Osteocyte (in vitro differentiated cells): ENCODE measurements at regions not wholly inside any gene's neighbourhood (a gene's known extent, or its start where the extent isn't known, plus 50 kb on each side); places are given as distances from the start of the nearest gene placed in this dataset.
"Not testable (repeated sequence)": the region's sequence is repeated elsewhere in the genome, so short reads cannot be mapped to it uniquely, and the experiment has no call there.

Source experiments
- DNase-seq: peaks from one replicate; pipeline ENCODE4 v3.0.0; 2021; ENCODE audit warnings: mixed read lengths; ENCODE audit not compliant: unreplicated experiment; ENCODE audit errors: extremely low spot score
- H3K27ac Mint-ChIP-seq: one replicate; pipeline ENCODE4 v1.8.0; 2021; ENCODE audit warnings: mild to moderate bottlenecking, mixed read lengths; ENCODE audit not compliant: unreplicated experiment
- H3K27me3 Mint-ChIP-seq: one replicate; pipeline ENCODE4 v1.8.0; 2021; ENCODE audit warnings: mixed read lengths; ENCODE audit not compliant: unreplicated experiment
- H3K36me3 Mint-ChIP-seq: one replicate; pipeline ENCODE4 v1.8.0; 2021; ENCODE audit warnings: mixed read lengths; ENCODE audit not compliant: unreplicated experiment
- H3K4me1 Mint-ChIP-seq: one replicate; pipeline ENCODE4 v1.8.0; 2021; ENCODE audit warnings: mixed read lengths; ENCODE audit not compliant: unreplicated experiment
- H3K4me3 Mint-ChIP-seq: one replicate; pipeline ENCODE4 v1.8.0; 2021; ENCODE audit warnings: mild to moderate bottlenecking, moderate library complexity, mixed read lengths; ENCODE audit not compliant: unreplicated experiment
- H3K9me3 Mint-ChIP-seq: one replicate; pipeline ENCODE4 v1.8.0; 2021; ENCODE audit warnings: mixed read lengths; ENCODE audit not compliant: unreplicated experiment
- CTCF ChIP-seq: fragments of 200-600 bp; sonication (generic); IDR thresholded peaks from 2 replicates; pipeline ENCODE4 v1.5.0; 2021; ENCODE audit warnings: antibody characterized with exemption, mild to moderate bottlenecking, moderate library complexity

DNA sequence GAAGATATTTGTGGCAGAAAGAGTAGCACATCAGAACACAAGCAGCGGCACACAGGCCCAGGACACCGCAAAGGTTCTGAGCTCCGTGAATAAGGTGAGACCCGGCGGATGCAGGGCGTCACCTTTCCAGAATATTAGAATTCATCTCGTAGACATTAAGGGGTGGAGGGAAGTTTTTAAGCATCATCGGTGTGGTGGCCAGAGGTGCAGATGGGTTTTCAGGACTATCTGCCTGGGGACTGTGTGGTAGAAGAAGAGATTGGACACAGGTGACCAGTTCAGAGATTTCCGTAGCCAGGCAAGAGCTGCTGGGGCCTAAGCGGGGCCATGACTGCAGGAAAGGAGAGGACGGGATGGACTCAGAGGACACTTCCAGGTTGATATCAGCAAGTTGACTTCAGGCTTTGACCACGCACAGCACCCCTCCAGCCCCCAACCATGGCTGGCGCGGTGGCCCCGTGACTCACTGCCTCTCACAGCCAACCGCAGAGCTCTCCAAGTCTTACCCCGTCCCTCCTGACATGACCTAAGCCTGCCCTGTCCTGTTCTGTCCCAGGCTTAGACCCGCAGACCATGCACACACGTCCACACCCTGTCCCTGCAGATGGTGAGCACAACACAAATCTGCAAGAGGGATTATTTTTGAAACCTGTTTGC is 97.2 kb downstream of the OAT start:
- Mint-ChIP-seq H3K4me3 (no peak overlapping the region), H3K27me3 (no peaks in the 10 kb centered on the region), H3K27ac (no peak overlapping the region), H3K4me1 (peaks cover 33% of the 10 kb centered on the region), H3K36me3 (no peaks in the 10 kb centered on the region), H3K9me3 (no peaks in the 10 kb centered on the region)
- peak; percentile 66 for DNase-seq
- no peak for TF ChIP-seq CTCF

DNA sequence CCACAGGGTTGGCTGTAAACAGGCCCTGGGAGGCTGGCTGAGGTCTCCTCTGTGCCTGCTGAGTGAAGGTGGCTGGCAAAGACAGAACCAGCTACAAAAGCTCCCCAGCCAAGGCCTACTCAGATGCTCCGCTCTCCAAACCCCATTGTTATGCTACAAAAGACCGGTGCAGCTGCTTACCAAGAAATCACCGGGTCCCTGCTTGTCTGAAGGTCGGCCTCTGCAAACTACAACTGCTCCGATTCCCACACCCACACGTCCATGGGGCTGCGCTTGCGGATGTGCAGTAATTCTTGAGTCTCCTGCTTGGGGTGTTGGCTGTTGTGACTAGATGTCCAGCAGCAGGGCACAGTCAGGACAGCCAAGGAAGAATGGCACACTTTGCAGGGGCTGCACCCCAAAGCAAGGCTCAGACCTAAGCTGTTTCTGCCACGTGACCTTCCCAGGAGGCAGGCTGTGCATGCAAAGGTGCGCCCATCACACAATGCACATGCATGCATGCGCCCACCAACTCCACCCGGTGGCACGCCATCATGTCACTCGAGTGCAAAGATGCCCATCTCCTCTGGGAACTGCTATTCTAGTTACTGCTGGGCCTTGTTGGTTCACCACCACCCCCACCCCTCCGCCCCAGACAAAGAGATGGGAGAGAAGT is 97.8 kb downstream of the OAT start:
- H3K9me3 Mint-ChIP-seq: no peaks in the 10 kb centered on the region
- peak; percentile 71 for DNase-seq
- H3K4me1 Mint-ChIP-seq: peaks cover 38% of the 10 kb centered on the region
- no peaks in the 10 kb centered on the region for H3K27me3 Mint-ChIP-seq
- H3K4me3 Mint-ChIP-seq: no peak overlapping the region
- H3K36me3 Mint-ChIP-seq: no peaks in the 10 kb centered on the region
- TF ChIP-seq CTCF: no peak
- H3K27ac Mint-ChIP-seq: peak overlapping the region; percentile 83

GRCh38 chr10:124319926-124320391 is 98.8 kb downstream of the OAT start:
- no peaks in the 10 kb centered on the region for H3K36me3 Mint-ChIP-seq
- H3K4me3 Mint-ChIP-seq: no peak overlapping the region
- peak overlapping the region; percentile 83 for H3K27ac Mint-ChIP-seq
- H3K9me3 Mint-ChIP-seq: no peaks in the 10 kb centered on the region
- H3K27me3 Mint-ChIP-seq: no peaks in the 10 kb centered on the region
- peak; percentile 82 for DNase-seq
- H3K4me1 Mint-ChIP-seq: peaks cover 48% of the 10 kb centered on the region
- no peak for TF ChIP-seq CTCF

GRCh38 chr10:124319520-124319919 is 99.2 kb downstream of the OAT start:
- H3K27ac Mint-ChIP-seq: peak overlapping the region; percentile 83
- H3K4me3 Mint-ChIP-seq, DNase-seq, H3K27me3 Mint-ChIP-seq, H3K36me3 Mint-ChIP-seq, H3K9me3 Mint-ChIP-seq: not testable (repeated sequence)
- peaks cover 51% of the 10 kb centered on the region for H3K4me1 Mint-ChIP-seq

- peak; percentile 57 for DNase-seq
- Mint-ChIP-seq H3K4me1 (peaks cover 50% of the 10 kb centered on the region), H3K9me3 (no peaks in the 10 kb centered on the region), H3K36me3 (no peaks in the 10 kb centered on the region), H3K27me3 (no peaks in the 10 kb centered on the region), H3K27ac (no peak overlapping the region), H3K4me3 (no peak overlapping the region)
- TF ChIP-seq CTCF: no peak
Measured at GRCh38 chr10:124318811-124319210, 99.9 kb downstream of the OAT start.
